OCI-LY1 (cell line): ENCODE measurements at regions not wholly inside any gene's neighbourhood (a gene's known extent, or its start where the extent isn't known, plus 50 kb on each side); places are given as distances from the start of the nearest gene placed in this dataset.

ENCODE experiments used
- H2AFZ ChIP-seq: fragments of 200-600 bp; sonication (generic), shearing (Covaris generic); 2 replicates; pipeline ENCODE4 v1.6.0; 2014; ENCODE audit warnings: antibody characterized with exemption, mild to moderate bottlenecking, low read length
- H3F3A ChIP-seq: fragments of 200-600 bp; sonication (generic), shearing (Covaris generic); 2 replicates; pipeline ENCODE4 v1.6.0; 2014; ENCODE audit warnings: mild to moderate bottlenecking, antibody characterized with exemption, low read length, moderate library complexity; ENCODE audit not compliant: insufficient read depth
- H3K27ac ChIP-seq: fragments of 200-600 bp; sonication (generic); 2 replicates; pipeline ENCODE4 v1.5.1; 2014; ENCODE audit warnings: low read length, mixed run types, mild to moderate bottlenecking, low read depth; ENCODE audit not compliant: poor library complexity, severe bottlenecking
- H3K27me3 ChIP-seq: fragments of 200-600 bp; sonication (generic); 2 replicates; pipeline ENCODE4 v1.6.0; 2014; ENCODE audit warnings: antibody characterized with exemption, mild to moderate bottlenecking, low read length, moderate library complexity; ENCODE audit not compliant: insufficient read depth
- H3K36me3 ChIP-seq: fragments of 200-600 bp; sonication (generic); 2 replicates; pipeline ENCODE4 v1.6.1; 2014; ENCODE audit warnings: mild to moderate bottlenecking, antibody characterized with exemption, low read length, moderate library complexity, mixed read lengths; ENCODE audit not compliant: insufficient read depth
- H3K4me1 ChIP-seq: fragments of 200-600 bp; sonication (generic); 2 replicates; pipeline ENCODE4 v1.5.1; 2014; ENCODE audit warnings: mild to moderate bottlenecking, low read length, moderate library complexity; ENCODE audit not compliant: insufficient read depth, severe bottlenecking
- H3K4me2 ChIP-seq: fragments of 200-600 bp; sonication (generic), shearing (Covaris generic); 2 replicates; pipeline ENCODE4 v1.6.1; 2014; ENCODE audit warnings: low read length
- H3K4me3 ChIP-seq: fragments of 200-600 bp; sonication (generic); 2 replicates; pipeline ENCODE4 v1.5.1; 2014; ENCODE audit warnings: low read length, low read depth, mild to moderate bottlenecking, mixed read lengths; ENCODE audit not compliant: poor library complexity, severe bottlenecking
- H3K79me2 ChIP-seq: fragments of 200-600 bp; shearing (Covaris generic); 2 replicates; pipeline ENCODE4 v1.6.1; 2016; ENCODE audit warnings: mixed run types, low read length, mixed read lengths; ENCODE audit not compliant: insufficient read depth
- H3K9ac ChIP-seq: fragments of 200-600 bp; sonication (generic), shearing (Covaris generic); 2 replicates; pipeline ENCODE4 v1.6.1; 2014; ENCODE audit warnings: mild to moderate bottlenecking, low read length, mixed read lengths
- H3K9me2 ChIP-seq: fragments of 200-600 bp; sonication (generic), shearing (Covaris generic); 2 replicates; pipeline ENCODE4 v1.6.1; 2014; ENCODE audit warnings: low read depth, mild to moderate bottlenecking, low read length, mixed read lengths
- H3K9me3 ChIP-seq: fragments of 200-600 bp; shearing (Covaris generic); 2 replicates; pipeline ENCODE4 v1.6.1; 2014; ENCODE audit warnings: low read length, mixed read lengths
- H4K20me1 ChIP-seq: fragments of 200-600 bp; sonication (generic), shearing (Covaris generic); 2 replicates; pipeline ENCODE4 v1.6.0; 2016; ENCODE audit warnings: mild to moderate bottlenecking, low read length; ENCODE audit not compliant: insufficient read depth
- EZH2 ChIP-seq: fragments of 200-600 bp; sonication (generic), shearing (Covaris generic); IDR thresholded peaks from 2 replicates; pipeline ENCODE4 v1.8.0; 2017; ENCODE audit warnings: borderline replicate concordance, mixed run types, mild to moderate bottlenecking, antibody characterized with exemption, low read length, moderate library complexity, mixed read lengths
- TF ChIP-seq, protein P1 (sequence below): fragments of 200-600 bp; sonication (generic), shearing (Covaris generic); IDR thresholded peaks from 2 replicates; pipeline ENCODE4 v1.5.1; 2017; ENCODE audit warnings: mild to moderate bottlenecking, antibody characterized with exemption, low read length, moderate library complexity, mixed read lengths

DNA sequence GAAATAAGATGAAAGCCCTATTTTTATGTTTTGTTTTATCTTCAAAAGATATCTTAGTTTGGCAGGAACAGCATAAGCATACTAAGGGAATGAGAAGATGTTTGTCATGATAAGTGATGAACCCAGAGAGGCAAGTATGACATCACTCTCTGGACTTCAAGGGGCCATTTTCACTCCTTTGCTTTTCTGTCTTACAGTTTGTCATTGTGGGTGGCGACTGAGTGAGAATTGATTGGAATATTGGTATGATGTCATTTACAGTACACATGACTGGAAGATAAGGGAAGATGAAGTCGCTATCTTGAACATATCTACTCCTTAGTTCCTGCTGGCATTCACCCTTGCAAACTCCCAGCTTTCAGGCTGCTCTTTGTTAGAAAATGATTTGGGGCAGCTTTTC, 258.1 kb upstream of the RAB4A start:
- H2AFZ ChIP-seq, result no peak overlapping the region
- no peak overlapping the region for H3K9ac ChIP-seq
- no peak overlapping the region for H3K4me3 ChIP-seq
- no peak overlapping the region for H3K4me2 ChIP-seq
- no peak for TF ChIP-seq EZH2
- TF ChIP-seq, protein P1, sequence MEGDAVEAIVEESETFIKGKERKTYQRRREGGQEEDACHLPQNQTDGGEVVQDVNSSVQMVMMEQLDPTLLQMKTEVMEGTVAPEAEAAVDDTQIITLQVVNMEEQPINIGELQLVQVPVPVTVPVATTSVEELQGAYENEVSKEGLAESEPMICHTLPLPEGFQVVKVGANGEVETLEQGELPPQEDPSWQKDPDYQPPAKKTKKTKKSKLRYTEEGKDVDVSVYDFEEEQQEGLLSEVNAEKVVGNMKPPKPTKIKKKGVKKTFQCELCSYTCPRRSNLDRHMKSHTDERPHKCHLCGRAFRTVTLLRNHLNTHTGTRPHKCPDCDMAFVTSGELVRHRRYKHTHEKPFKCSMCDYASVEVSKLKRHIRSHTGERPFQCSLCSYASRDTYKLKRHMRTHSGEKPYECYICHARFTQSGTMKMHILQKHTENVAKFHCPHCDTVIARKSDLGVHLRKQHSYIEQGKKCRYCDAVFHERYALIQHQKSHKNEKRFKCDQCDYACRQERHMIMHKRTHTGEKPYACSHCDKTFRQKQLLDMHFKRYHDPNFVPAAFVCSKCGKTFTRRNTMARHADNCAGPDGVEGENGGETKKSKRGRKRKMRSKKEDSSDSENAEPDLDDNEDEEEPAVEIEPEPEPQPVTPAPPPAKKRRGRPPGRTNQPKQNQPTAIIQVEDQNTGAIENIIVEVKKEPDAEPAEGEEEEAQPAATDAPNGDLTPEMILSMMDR, result no peak
- no peaks in the 10 kb centered on the region for H4K20me1 ChIP-seq
- H3F3A ChIP-seq, result no peaks in the 10 kb centered on the region
- no peaks in the 10 kb centered on the region for H3K79me2 ChIP-seq
- H3K36me3 ChIP-seq, result no peaks in the 10 kb centered on the region
- H3K4me1 ChIP-seq, result no peaks in the 10 kb centered on the region
- no peaks in the 10 kb centered on the region for H3K9me2 ChIP-seq
- no peaks in the 10 kb centered on the region for H3K27me3 ChIP-seq
- no peak overlapping the region for H3K27ac ChIP-seq
- no peaks in the 10 kb centered on the region for H3K9me3 ChIP-seq

DNA sequence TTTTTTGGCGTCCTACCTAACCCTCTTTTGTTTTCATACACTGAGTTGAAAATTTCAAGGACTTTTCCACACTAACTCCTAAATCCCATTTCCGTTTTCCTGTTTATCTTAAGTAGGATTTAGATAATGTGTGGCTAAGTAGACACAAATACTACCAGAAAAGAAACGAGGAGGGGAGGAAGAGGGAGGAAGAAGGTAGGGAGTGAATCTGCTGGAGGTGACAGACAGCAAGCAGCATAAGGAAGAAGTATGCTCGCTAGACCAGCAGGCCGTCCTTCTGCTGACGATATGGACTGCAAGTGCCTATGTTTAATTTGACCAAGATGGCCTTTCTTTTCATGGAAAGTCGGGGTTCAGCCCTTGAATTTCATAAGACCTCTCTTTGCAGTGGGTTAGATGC, 256.9 kb upstream of the RAB4A start:
- no peak for TF ChIP-seq EZH2
- TF ChIP-seq, protein P1, result no peak

DNA sequence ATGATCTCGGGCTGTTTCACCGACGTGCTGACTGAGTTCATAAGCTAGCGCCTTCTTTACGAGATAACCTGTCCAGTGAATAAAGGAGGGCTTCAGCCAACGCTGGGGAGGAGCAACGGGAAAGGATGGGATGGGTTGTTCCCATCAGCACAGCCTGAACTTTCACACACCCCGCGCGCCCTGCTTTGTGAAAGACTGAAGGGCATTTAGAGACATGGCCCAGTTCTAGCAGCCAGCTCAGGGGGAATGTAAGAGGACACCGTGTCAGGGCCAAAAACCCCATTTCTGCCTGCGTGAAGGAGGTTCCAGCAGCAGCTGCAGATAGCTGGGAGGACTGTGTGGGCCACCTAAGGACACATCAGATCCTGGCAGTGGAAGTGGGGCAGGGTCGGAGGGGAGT, 255.1 kb upstream of the RAB4A start:
- H3K27me3 ChIP-seq, result no peaks in the 10 kb centered on the region
- H3K9ac ChIP-seq, result no peak overlapping the region
- TF ChIP-seq, protein P1, result no peak
- TF ChIP-seq EZH2, result no peak
- no peaks in the 10 kb centered on the region for H3F3A ChIP-seq
- no peaks in the 10 kb centered on the region for H3K79me2 ChIP-seq
- no peak overlapping the region for H3K4me3 ChIP-seq
- no peaks in the 10 kb centered on the region for H3K36me3 ChIP-seq
- no peaks in the 10 kb centered on the region for H4K20me1 ChIP-seq
- H3K27ac ChIP-seq, result no peak overlapping the region
- H3K4me1 ChIP-seq, result no peaks in the 10 kb centered on the region
- no peaks in the 10 kb centered on the region for H3K9me3 ChIP-seq
- no peak overlapping the region for H3K4me2 ChIP-seq
- no peak overlapping the region for H2AFZ ChIP-seq
- H3K9me2 ChIP-seq, result no peaks in the 10 kb centered on the region

More for the DNA sequence above, 256.9 kb upstream of the RAB4A start:
- H3K9me3 ChIP-seq, result no peaks in the 10 kb centered on the region
- no peak overlapping the region for H3K4me3 ChIP-seq
- no peaks in the 10 kb centered on the region for H3K4me1 ChIP-seq
- H3F3A ChIP-seq, result no peaks in the 10 kb centered on the region
- H2AFZ ChIP-seq, result no peak overlapping the region
- no peaks in the 10 kb centered on the region for H3K79me2 ChIP-seq
- H3K36me3 ChIP-seq, result no peaks in the 10 kb centered on the region
- no peak overlapping the region for H3K9ac ChIP-seq
- no peak overlapping the region for H3K4me2 ChIP-seq
- H4K20me1 ChIP-seq, result no peaks in the 10 kb centered on the region
- no peak overlapping the region for H3K27ac ChIP-seq
- H3K27me3 ChIP-seq, result no peaks in the 10 kb centered on the region
- H3K9me2 ChIP-seq, result no peaks in the 10 kb centered on the region
